Left renal pelvis (tissue), 4 donors: ENCODE measurements at regions not wholly inside any gene's neighbourhood (a gene's known extent, or its start where the extent isn't known, plus 50 kb on each side); places are given as distances from the start of the nearest gene placed in this dataset.
"Not testable (repeated sequence)": the region's sequence is repeated elsewhere in the genome, so short reads cannot be mapped to it uniquely, and the experiment has no call there.

Experiments
- DNase-seq, 4 donors: peaks; one replicate each; pipeline ENCODE4 v3.0.0-alpha.2; 2013; ENCODE audit warnings: low read depth in 4 of 4, low spot score in 3 of 4

DNA sequence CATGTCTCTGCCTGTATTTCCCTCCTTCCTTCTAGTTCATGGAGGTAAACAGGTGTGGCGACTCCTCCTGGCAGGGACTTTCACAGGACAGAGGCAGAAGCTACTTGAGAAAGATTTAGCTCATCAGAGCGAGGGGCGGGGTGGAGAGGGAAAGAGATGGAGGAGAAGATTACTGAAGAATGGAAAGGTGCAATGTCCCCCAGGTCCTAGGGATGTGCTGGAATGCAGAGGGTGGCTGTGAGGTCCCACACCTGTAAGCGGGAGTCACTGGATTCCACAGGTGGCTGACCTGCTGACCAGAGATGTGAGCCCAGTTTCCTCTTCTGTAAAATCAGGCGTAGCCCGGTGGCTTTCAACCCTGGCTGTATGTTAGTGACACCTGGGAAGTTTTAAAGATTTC is 199.2 kb upstream of the SULF2 start:
- DNase-seq = no peak

DNA sequence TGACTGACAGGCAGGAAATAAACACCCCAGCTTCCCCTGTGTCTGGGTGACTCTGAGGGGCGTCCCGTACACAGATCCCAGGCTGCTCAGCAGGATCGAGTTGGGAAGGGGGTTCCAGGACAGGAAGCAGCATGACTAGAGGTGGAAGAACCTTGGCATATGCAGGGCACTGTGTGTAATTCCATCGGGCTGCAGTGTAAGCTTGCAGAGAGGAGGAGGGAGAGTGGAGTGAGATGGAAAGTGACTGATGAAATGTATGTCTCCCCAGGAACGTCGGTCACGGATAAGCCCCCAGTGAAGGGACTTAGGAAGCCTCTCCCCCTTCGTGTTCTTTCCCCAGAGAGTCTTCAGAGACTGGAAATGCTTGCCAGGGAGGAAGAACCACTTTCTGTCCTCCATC is 198.4 kb upstream of the SULF2 start:
- not testable (repeated sequence) for DNase-seq

DNA sequence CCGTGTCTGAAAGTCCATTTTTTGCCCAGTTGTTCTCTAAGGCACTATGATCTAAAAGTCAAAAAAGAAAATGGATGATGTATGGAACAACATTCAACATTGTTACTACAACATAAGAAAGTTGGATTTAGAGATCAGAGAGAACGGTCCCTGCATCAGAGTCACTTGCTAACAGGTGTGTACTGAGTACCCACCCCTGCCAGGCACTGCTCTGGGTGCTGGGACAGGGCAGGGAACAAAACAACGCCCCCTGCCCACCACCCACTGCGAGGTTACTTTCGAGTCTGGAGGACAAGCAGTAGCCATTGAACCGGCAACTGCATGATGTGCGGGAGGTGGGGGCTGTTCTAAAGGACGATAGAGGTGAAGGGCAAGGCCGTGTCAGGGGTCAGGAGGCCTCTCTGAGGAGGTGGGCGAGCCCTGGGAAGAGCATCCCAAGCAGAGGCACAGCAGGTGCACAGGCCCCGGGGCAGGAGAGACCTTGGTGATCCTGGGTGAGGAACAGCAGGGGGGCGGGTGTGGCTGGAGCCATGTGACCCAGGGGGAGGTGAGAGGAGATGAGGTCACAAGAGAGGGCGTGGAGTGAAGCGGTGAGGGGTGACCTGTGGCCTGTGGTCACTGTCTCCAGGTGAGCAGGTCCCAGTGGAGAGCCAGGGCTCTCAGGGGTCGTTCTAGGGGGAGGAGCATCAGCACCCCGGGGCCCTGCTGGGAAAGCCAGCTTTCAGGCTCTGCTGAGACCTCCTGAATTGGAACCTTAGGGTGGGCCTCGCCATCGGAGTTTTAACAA is 197.5 kb upstream of the SULF2 start:
- DNase-seq = no peak

DNA sequence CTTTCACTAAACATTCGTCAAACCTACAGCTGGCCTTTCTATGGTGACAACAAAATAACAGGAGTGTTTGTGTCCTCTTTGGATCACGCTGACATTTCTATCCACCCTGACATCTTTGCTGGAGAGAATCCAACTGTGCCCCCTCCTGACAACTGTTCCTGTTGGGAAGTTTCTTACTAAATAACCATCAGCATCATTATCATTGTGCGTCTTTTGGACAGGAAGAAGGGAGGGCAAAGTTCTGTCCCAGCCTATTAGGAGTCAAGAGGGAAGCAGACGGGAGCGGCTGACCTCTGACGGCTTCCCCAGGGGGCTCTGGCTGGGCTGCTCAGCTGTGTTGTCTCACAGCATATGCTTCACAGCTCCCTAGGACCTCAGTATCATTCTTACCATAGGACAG is 195.9 kb upstream of the SULF2 start:
- no peak for DNase-seq

DNA sequence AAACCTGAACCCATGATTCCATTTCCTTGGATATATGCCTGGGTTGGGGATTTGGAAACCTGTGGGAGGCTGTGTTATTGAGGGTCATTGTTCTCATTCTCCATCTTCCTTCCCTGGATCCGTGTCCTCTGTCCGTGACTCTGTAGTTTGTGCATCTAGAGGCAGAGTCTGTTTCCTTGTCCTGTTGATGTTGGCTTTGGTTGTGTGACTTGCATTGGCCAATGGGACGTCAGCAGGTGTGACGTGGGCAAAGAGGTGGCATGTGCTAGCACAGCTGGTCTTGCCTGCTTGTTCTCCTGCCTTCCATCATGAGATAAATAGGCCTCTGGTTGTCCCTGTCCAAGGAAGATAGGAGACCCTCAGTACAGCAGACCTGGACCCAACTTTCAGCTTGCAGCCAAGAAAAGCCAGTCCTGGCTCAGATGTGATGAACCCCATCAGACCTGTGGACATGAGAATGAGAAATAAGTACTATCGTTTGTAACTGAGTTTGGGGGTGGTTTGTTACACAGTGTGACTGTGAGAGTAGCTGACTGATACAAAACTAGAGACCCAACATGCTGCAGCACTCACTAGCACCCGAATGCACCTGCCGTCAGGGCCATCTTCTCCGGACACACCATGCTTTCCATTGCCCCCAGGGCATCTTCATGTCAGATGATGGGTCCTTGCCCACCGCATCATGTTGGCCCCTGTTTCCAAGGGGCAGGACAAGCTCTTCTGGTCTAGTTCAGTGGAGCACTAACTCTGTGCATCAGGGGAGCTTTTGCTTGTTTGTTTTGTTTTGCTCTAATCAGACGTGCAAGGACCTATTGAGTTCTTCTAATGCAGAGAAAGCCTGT is 195.3 kb upstream of the SULF2 start:
- no peak for DNase-seq

DNA sequence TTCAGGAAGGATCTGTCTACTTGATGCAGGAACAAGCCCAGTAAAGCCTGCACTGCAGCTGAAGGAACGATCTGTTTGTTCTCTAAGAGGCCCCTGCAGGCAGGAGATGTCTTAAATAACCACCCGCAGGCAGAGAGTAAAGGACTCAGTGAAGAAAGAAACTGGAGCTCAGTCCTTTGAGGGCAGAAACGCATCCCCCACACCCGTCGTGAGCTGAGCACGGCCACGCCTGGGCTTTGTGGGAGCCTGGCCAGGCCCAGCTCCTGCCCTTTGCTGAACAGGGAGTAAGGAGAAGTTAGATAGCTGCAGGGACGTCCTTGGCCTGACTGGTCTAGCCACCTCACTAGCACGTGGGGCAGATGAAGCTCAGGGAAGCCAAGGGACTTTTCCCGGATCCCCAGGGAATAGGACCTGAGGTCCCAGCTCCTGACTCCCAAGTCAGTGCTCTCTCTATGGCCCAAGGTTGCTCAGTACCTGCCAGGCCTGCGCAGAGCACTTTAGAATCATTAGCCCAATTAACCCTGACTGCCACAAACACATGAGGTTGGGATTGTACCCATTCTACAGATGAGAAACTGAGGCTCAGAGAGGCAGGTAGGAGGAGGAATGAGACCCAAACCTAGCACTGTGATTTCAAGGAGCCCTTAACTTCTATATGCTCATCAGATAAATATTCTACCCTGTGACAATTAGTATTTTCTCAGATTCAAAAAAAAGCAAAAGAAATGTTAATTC is 194.2 kb upstream of the SULF2 start:
- not testable (repeated sequence) for DNase-seq

DNA sequence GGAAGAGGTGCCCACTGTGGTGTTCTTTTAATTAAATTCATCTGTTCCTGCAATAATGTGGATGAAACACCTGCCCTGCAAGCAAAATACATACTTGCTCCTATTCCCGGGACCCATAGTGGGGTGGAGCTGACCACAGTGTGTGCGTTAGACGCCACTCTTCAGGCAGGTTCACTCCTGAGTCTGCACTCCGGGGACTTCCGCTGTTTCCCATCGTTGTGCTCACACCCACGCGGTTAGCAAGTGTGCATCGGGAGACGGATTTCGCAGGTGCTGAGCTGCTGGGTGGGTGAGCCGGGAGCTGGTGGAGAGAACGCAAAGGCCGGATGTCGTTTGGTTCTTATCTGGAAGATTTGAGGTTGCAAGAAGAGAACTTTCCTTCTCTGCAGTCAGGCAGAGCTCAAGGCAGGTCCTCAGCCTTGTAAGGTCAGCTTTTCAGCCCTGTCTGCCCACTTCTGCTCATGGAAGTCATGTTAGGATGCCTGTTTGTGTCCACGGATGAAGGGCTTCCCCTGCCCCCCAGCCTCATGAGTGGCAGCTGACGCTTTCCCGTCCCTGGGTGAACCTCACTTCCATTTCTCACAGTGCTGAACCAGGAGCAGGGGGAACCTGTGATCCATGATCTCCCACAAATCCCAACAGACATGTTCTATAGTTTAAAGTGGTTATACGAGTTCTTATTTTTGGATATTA is 193.3 kb upstream of the SULF2 start:
- DNase-seq = not testable (repeated sequence)

DNA sequence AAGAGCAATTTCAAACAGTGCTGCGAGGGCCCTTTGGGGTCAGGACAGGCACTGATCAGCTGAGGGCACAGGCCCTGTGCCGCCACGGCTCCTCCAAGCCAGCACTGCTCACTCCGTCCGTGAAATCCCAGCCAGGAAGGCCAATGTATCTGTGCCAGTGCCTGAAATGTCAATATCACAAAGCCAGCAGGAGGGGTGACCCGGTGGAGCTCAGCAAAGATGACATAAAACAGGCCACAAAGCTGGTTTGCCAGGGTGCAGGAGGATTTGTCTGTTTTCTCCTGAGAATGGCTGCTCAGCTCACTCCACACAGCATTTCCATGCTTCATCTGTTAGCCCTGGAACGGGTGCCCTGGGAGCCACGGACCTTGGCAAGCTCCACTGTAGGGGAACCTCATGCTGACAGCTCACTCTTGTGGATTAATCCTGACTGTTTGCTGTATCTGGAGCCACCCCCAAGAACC is 192.5 kb upstream of the SULF2 start:
- not testable (repeated sequence) for DNase-seq

DNA sequence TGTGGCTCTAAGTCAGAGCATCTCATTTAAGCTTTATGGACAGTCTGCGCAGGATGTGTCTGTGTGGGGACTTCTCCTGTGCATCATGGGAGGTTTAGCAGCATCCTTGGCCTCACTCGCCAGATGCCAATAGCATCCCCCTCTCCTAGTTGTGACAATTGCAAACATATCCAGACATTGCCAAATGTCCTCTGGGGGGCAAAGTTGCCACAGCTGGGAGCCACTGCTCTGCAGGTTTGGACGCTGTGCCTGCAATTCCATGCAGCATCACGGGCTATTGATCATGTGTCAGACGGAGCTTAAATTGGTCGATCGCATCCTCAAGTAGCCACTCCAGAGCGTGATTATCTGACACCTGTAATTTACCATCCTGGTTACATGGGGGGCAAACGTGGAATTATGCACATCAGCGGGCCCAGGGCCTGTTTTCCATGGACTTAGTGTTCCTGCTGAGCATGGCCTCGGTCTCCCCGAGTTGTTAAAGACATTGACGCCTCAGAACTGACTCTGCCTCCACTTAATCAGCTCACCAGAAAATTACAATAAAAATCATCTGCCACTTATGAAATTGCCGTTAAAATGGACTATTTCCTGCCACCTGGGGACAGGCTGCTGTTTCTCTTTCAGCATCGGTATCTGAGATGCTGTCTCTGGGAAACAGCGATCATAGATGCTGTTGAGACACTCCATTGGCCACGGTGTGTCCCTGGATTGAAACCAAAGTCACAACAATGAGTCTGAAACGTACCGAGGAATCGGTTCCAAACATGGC is 191.9 kb upstream of the SULF2 start:
- not testable (repeated sequence) for DNase-seq

DNA sequence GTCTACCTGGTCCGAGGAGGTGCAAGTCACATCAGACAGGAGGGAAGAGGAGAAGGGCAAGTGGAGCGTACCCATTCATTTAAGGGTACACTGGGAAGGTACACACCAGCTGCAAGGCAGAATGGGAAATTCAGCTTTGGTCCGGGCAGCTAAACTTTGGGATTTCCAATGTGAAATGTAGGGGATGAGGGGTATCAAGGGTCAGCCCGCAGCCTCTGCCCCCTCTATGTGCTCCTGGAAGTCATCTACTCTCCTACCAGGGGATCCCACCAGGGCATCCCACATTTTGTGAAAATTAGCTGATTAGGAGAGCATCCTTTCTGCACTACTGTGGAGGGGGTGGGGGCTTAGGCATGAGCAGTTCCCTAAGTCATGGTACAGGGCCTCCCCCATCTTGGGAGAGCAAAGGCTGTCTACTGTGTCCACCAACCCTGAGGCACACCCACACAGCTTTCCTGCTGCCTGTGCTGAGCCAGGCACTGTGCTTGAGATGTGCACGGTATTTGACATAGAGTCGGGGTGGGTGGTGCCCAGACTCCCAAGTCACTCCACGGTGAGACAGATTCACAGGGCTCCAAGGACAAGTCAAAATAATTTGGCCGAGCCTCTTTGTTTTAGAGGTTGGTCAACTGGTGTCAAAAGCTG is 189.1 kb upstream of the SULF2 start:
- DNase-seq = no peak

DNA sequence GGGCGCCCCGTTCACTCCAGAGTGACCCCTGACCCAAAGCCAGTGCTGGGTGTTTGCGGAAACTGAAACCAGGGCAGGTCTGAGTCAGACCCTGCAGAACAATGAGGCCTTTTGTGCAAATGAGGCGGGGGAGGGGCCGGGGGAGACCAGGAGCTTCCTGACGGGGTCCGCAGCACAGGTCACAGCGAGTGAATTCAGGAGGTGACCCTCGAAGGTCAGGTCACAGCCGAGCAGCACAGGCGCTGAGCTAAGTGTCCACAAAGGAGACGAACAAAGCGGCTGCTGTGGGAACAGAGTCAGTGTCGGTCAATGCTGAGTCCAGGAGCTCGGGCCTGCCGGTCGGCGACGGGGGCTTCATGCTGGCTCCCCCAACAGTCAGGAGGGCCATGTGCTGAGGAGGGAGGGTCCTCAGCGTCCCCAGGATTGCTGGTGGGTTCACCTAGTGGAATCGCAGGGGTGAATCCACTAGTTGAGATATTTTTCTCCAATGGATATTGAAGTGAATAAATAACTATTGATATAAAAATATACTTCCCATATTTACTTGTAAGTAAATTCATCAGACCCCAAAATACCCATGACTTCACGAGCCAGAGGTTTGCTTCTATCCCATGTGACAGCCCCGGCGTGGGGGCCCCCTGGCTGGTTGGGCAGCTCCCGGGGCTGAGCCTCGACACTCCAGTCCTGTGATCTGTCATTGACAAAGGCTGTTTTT is 188.4 kb upstream of the SULF2 start:
- DNase-seq = no peak

DNA sequence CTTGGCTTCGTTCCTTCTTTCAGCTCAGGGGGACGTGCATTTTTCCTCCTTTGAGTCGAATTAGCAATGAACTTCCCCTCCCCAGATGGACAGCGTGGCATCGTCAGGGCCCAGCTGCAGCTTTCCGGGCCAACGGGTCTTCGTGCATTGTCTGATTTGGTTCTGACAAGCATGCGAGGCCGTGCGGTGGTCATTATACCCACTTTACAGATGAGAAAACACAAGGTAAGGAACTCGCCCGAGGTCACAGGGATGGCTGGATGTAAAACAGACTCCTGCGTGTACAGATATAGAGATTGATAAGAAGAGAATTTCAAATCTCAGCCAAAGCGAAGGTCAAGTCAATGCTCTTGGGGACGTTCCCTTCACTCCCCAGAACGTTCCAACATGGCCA is 187.6 kb upstream of the SULF2 start:
- DNase-seq = no peak

DNA sequence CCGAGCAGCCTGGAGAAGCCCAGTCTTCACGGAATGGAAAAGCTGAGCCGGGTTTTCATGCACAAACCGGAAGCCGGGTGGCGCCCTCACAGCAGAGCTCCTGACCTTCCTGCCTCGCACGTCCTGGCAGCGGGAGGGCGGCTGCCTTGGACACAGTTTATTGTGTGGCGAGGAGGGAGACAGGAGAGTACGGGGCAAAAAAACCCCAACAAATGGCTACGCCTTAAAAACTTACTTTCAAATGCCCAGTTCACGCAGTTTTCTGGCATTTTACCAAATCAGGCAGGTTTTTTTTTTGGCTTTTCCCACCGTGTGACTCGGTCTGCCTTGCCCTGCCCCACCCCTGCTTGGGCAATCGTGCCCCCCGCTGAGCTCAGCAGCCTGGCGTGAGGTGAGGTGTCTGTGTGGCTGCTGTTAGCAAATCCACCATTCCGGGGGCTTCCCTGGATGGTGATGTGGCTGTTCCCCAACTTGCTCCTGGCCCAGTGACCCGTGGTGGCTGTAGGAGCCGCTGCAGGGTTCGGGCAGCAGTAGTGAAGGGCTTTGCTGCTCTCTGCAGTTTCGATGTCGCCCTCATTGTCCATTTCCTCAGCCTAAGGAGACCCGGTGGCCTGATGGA is 187.1 kb upstream of the SULF2 start:
- not testable (repeated sequence) for DNase-seq

DNA sequence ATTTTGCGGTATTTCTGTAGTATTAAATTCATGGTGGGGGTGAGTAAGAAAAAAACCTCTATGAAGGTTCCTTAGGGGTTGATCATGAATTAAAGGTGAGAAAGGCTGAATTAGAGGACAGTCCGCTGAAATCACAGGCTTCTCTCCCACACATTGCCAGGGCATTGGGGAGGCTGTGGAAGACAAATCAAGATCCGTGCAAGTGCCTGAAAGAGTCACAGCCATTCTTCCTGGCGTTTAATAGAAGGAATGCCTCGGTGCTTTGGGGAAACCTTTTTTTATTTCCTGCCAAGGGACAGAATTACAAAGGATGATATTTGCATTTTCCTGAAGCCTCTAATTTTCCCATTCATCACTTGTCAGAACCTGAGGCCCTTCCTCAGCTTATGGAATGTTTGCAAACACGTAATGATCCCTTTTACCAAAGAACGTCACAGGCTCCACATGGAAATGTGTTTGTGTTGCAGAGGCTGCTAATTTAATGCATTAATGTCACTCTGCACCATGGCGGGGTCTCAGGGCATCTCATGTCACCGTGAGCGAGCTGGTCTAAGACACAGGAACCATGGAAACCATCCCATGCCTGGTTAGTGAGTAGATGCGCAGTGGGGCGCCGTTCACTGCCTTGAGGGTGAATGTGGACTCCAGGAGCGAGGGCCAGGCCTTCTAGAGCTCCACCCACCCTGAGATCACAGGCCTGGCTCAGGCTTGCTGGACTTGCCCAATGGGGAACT is 185.9 kb upstream of the SULF2 start:
- DNase-seq = no peak

DNA sequence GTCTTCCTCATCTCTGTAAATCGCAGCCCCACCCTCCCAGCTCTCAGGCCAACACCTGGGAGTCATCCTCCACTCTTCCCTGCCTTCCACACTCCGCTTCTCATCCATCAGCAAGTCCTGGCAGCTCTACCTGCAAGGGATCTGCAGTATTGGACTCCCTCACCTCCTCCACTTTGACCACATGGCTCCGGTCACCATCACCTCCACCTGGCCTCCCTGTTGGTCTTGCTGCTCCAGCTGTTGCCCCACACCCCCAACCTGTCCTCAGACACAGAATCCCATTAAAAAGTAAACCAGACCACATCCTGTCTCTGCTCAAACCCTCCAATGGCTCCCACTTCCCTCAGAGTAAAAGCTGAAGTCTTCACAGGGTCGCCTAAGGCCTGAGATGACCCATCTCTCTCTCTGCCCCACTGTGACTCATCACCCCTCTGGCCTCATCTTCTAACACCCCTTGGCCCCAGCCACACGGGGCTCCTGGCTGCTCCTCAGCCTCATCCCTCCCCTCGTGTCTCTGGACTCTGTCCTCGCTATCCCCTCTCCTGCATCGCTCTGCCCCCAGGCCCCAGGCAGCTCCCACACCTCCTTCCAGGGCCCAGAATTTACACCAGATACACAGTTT is 185.1 kb upstream of the SULF2 start:
- DNase-seq = no peak

DNA sequence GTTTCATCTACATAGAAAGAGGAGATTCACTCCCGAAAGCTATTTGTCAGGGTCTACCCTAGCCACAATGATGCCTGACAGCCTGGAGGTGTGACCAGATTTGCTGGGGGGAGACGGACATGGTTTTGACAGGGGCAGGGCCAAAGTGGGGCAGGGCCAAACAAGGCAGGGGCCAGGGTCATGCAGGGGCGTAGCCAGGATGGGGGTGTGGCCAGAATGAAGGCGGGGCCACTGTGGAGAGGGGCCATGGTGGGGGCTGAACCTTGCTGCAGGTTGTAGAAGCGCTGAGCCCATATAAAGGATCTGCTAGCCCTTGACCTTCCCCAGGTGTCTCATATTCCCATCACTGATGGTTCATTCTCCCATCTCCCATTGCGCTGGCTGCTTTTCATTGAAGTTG is 184.1 kb upstream of the SULF2 start:
- DNase-seq = no peak
